Psoas muscle (tissue), 7 donors: ENCODE measurements at regions not wholly inside any gene's neighbourhood (a gene's known extent, or its start where the extent isn't known, plus 50 kb on each side); places are given as distances from the start of the nearest gene placed in this dataset.
A peak's percentile ranks its signal among the peaks of the same experiment; 100 is the strongest.

Experiments used
- ATAC-seq, 4 donors: fragments of 200-7000 bp; cut with Tn5 transposase; one replicate each; pipeline ENCODE4 v1.9.1; 2020; ENCODE audit warnings: moderate library complexity in 3 of 4, mild to moderate bottlenecking in 2 of 4
- DNase-seq, 2 donors: peaks; one replicate each; pipeline ENCODE4 v3.0.0-alpha.2; 2020
- H3K27ac ChIP-seq: fragments of 200-600 bp; one replicate; pipeline ENCODE4 v1.8.0; 2022
- H3K27me3 ChIP-seq, 3 donors: fragments of 200-600 bp in 1 of 3; one replicate each; pipeline versions ENCODE4 v1.6.1 to v1.8.0; 2013 to 2022; ENCODE audit warnings: low read length in 2 of 3, mild to moderate bottlenecking in 2 of 3, moderate library complexity in 1 of 3; ENCODE audit not compliant: insufficient read depth in 3 of 3
- H3K36me3 ChIP-seq, 2 donors: fragments of 200-600 bp in 1 of 2; one replicate each; pipeline versions ENCODE4 v1.6.1 to v1.8.0; 2013 to 2022; ENCODE audit warnings: low read depth in 1 of 2, mild to moderate bottlenecking in 1 of 2, moderate library complexity in 1 of 2; ENCODE audit not compliant: insufficient read depth in 1 of 2
- H3K4me1 ChIP-seq: fragments of 200-600 bp; one replicate; pipeline ENCODE4 v1.8.0; 2022
- H3K4me3 ChIP-seq: fragments of 200-600 bp; one replicate; pipeline ENCODE4 v1.8.0; 2022; ENCODE audit warnings: mild to moderate bottlenecking
- H3K9me3 ChIP-seq: fragments of 200-600 bp; one replicate; pipeline ENCODE4 v1.8.0; 2022
- WGBS, 3 donors: extraction: QIAGEN DNeasy Blood & Tissue Kit; methylation state at CpG; one replicate each; pipeline versions ENCODE4 v1.1.6 to v1.1.7; 2013; 5-methylcytosine and 5-hydroxymethylcytosine counted together
- intact Hi-C, 2 donors: fragments of 100-400 bp; cut with DNase I; formaldehyde crosslinking; loops; one replicate each; pipeline versions ENCODE4 v1.11.0 to v1.14.2; 2022
- TF ChIP-seq, protein P1 (sequence below): fragments of 200-600 bp; IDR thresholded peaks from one replicate; pipeline ENCODE4 v1.8.0; 2022; ENCODE audit warnings: antibody characterized with exemption
- donor health status: healthy with polysubstance abuse.
- donor health status: DM: no; HTN: no; CAD: no; lungs with moderate emphysema.
- donor health status: Bipolar disorder and iron deficiency.
- donor health status: healthy.
- donor health status: DM: yes; HTN: yes; CAD: no.
- donor health status: DM: no; HTN: no; CAD: no.
- donor health status: DM: yes; HTN: yes; CAD: no.

DNA sequence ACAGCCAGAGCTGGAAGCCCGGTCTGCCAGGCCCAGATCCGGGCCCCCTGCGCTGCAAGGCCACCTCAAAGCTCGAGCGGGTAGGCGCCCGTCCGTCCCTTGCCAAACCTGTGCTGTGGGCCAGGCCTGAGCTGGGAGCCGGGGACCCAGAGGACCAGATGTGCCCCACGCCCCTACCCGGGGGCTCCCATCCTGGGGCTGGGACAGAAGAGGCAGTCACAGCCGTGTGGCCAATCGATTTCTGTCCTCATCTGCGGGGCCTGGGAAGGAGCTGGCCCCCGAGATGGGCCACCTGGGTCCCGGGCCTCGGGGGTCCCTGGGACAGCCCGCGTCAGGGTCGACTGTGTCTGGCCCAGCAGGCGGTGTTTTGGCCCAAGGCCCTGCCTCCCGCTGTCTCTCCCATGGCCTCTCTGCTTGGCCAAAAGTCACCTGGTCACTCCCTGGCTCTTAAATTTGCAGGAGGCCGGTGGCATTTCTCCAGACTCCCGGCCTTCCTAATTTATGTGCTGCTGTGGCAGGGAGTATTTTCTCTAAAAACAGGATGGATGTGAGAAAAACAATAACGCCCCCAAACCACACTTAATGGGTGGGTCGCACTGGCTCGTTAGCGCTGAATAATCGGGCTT, 63.8 kb downstream of the UNCX start:
- ATAC-seq (no peak), DNase-seq (peak in 1 of 2 donors; percentile 46)
- H3K27me3 ChIP-seq: peaks cover 0 to 88% (median 38%) of the 10 kb centered on the region in 3 donors
- H3K9me3 ChIP-seq: no peaks in the 10 kb centered on the region
- H3K27ac ChIP-seq: no peak overlapping the region
- no peak overlapping the region for H3K4me3 ChIP-seq
- H3K36me3 ChIP-seq: no peaks in the 10 kb centered on the region
- intact Hi-C loops: no loop called here
- TF ChIP-seq, protein P1, sequence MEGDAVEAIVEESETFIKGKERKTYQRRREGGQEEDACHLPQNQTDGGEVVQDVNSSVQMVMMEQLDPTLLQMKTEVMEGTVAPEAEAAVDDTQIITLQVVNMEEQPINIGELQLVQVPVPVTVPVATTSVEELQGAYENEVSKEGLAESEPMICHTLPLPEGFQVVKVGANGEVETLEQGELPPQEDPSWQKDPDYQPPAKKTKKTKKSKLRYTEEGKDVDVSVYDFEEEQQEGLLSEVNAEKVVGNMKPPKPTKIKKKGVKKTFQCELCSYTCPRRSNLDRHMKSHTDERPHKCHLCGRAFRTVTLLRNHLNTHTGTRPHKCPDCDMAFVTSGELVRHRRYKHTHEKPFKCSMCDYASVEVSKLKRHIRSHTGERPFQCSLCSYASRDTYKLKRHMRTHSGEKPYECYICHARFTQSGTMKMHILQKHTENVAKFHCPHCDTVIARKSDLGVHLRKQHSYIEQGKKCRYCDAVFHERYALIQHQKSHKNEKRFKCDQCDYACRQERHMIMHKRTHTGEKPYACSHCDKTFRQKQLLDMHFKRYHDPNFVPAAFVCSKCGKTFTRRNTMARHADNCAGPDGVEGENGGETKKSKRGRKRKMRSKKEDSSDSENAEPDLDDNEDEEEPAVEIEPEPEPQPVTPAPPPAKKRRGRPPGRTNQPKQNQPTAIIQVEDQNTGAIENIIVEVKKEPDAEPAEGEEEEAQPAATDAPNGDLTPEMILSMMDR: no peak
- no peaks in the 10 kb centered on the region for H3K4me1 ChIP-seq
- 35 to 41% (median 37%) methylated on average over 25 to 29 of the region's 29 CpGs for WGBS, 3 donors

DNA sequence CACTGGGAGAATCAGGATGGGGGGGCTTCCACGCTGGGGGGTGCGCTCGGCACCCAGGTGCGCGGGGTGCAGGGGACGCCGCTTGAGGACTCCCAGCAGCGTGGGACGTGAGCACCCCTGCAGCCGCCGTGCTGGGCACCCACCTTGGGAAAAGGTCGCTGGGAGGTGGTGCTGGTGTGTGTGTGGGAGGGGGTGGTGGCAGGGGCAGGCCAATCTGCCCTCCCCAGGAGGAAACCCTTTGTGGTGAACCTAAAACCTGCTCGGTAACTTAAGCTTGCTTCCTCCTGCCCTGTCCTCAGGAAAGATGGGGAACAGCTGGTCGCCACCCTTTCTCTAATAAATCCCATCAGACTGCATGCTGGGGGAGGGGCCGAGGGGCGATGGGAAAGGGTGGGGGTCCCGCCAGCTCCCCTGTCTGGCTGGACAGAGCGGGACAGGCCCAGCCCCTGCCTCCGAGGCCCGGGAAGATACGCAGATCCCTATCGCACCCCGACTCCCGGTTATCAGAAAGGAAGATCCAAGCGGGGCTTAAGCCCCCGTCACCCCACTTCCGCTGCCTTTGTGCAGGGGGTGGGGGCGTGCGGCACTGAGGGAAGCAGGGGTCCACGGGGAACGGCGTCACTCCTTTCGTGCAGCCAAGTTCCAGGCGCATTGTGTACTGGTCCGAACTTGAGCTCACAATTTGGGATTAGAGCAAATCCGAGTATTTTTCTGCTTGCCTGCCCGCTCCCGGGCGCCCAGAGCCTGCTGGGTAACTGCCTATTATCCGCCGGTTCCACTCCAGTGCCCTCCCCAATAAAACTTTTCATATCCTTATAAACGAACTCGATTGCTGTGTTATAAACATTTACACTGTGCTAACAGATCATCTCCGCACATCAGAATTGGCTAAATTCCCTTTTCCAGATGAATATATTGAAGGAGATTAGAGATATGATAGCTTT, 64.6 kb downstream of the UNCX start:
- Histone ChIP-seq H3K4me1 (no peaks in the 10 kb centered on the region), H3K9me3 (no peaks in the 10 kb centered on the region), H3K27ac (no peak overlapping the region), H3K4me3 (no peak overlapping the region), H3K36me3 (no peaks in the 10 kb centered on the region), H3K27me3 (peaks cover 0 to 87% (median 38%) of the 10 kb centered on the region in 3 donors)
- intact Hi-C loops: no loop called here
- ATAC-seq (no peak), DNase-seq (peak in 1 of 2 donors; percentile 30)
- TF ChIP-seq, protein P1: no peak
- 27 to 32% (median 29%) methylated on average over 42 to 44 of the region's 44 CpGs for WGBS, 3 donors

GRCh38 chr7:1298051-1298930, 65.6 kb downstream of the UNCX start:
- Histone ChIP-seq H3K27ac (no peak overlapping the region), H3K4me3 (no peak overlapping the region), H3K4me1 (no peaks in the 10 kb centered on the region), H3K36me3 (no peaks in the 10 kb centered on the region), H3K9me3 (no peaks in the 10 kb centered on the region), H3K27me3 (peaks cover 0 to 77% (median 34%) of the 10 kb centered on the region in 3 donors)
- WGBS, 3 donors: 65 to 67% (median 67%) methylated on average over 28 of the region's 28 CpGs
- no peak for ATAC-seq
- intact Hi-C loops: no loop called here
- DNase-seq: peak; percentile 4 to 26
- TF ChIP-seq, protein P1: no peak

GRCh38 chr7:1298931-1299885, 66.5 kb downstream of the UNCX start:
- Histone ChIP-seq H3K9me3 (no peaks in the 10 kb centered on the region), H3K4me1 (no peaks in the 10 kb centered on the region), H3K4me3 (no peak overlapping the region), H3K27ac (no peak overlapping the region), H3K27me3 (peaks cover 0 to 68% (median 30%) of the 10 kb centered on the region in 3 donors), H3K36me3 (no peaks in the 10 kb centered on the region)
- WGBS, 3 donors: 32 to 44% (median 33%) methylated on average over 25 to 30 of the region's 30 CpGs
- DNase-seq (peak in 1 of 2 donors; percentile 33), ATAC-seq (no peak)
- intact Hi-C loops: no loop called here
- TF ChIP-seq, protein P1: no peak
